Right lobe of liver (tissue), 4 donors: ENCODE measurements at regions not wholly inside any gene's neighbourhood (a gene's known extent, or its start where the extent isn't known, plus 50 kb on each side); places are given as distances from the start of the nearest gene placed in this dataset.

Experiments
- POLR2A ChIP-seq: fragments of 450-650 bp; IDR thresholded peaks from one replicate; pipeline ENCODE4 v1.6.1; 2017; ENCODE audit warnings: antibody characterized with exemption, mild to moderate bottlenecking
- TF ChIP-seq, protein P1 (sequence below), 4 donors: fragments of 200-600 bp in 3 of 4; fragments of 450-650 bp in 1 of 4; IDR thresholded peaks; one replicate each; pipeline versions ENCODE4 v1.5.1 to v1.8.0; 2016 to 2022; ENCODE audit warnings: antibody characterized with exemption in 4 of 4, mild to moderate bottlenecking in 2 of 4
- donor health status: DM: no; HTN: no; CAD: no.
- donor health status: DM: no; HTN: no; CAD: no.
- donor health status: DM: no; HTN: yes; CAD: no.

DNA sequence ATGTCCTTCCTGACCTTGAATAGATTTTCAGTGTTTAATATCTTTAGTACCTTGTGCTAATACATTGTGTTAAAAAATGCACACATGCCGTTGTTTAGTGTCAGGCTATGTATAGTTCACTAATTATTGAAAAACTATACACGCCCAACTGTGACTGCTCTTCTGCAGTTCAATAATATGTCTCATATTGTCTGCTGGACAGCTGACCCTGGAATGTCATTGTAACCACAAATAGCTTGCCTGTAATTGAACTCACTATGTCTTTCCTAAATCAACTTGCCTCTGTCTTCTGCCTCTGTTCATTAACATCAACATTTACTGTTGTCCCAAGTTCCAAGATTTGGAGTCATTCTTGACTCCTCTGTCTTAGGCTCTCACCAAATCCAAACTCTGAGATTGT lies 114.5 kb downstream of the TMA16 start:
- TF ChIP-seq, protein P1, sequence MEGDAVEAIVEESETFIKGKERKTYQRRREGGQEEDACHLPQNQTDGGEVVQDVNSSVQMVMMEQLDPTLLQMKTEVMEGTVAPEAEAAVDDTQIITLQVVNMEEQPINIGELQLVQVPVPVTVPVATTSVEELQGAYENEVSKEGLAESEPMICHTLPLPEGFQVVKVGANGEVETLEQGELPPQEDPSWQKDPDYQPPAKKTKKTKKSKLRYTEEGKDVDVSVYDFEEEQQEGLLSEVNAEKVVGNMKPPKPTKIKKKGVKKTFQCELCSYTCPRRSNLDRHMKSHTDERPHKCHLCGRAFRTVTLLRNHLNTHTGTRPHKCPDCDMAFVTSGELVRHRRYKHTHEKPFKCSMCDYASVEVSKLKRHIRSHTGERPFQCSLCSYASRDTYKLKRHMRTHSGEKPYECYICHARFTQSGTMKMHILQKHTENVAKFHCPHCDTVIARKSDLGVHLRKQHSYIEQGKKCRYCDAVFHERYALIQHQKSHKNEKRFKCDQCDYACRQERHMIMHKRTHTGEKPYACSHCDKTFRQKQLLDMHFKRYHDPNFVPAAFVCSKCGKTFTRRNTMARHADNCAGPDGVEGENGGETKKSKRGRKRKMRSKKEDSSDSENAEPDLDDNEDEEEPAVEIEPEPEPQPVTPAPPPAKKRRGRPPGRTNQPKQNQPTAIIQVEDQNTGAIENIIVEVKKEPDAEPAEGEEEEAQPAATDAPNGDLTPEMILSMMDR (IDR thresholded peaks at IDR 0.05) = no peak
- no peak for TF ChIP-seq POLR2A
